ENCODE measurements at regions not wholly inside any gene's neighbourhood (a gene's known extent, or its start where the extent isn't known, plus 50 kb on each side); places are given as distances from the start of the nearest gene placed in this dataset.

DNA sequence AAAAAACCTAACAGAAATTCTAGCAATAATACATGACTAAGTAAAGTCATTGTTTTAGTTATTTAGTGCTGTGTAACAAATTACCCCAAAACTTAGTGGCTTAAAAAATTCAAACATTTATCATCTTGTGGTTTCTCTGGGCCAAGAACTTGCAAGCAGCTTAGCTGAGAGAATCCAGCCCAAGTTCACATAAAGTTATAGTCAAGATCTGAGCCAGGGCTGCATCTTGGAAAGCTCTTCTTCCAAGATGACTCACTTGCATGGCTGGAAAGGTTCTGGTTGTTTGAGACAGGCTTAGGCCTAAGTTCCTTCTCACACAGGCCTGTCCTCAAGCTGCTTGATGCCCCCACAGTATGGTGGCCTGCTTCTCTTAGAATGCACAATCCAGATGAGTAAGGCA is 217.8 kb upstream of the TSHZ2 start:
- no peaks in the 10 kb centered on the region for H3K27me3 ChIP-seq (ENCODE audit: insufficient read depth, low read length)
- no peak for TF ChIP-seq CTCF (IDR thresholded peaks at IDR 0.05; ENCODE audit: extremely low read depth, low read depth, low read length)
- no peak overlapping the region for H3K4me2 ChIP-seq (ENCODE audit: insufficient read depth, low read length)
- no peak overlapping the region for H3K27ac ChIP-seq (ENCODE audit: low read depth, low read length)
- H3K79me2 ChIP-seq (ENCODE audit: insufficient read depth, low read length), result no peaks in the 10 kb centered on the region
- H3K4me3 ChIP-seq (ENCODE audit: insufficient read depth, low read length), result no peak overlapping the region
- H3K9me3 ChIP-seq (ENCODE audit: low read depth, low read length), result peaks cover 2% of the 10 kb centered on the region
- H3K4me1 ChIP-seq (ENCODE audit: insufficient read depth, low read length), result no peaks in the 10 kb centered on the region
- H4K20me1 ChIP-seq (ENCODE audit: insufficient read depth, low read length), result no peaks in the 10 kb centered on the region
- H3K36me3 ChIP-seq (ENCODE audit: insufficient read depth, low read length), result no peaks in the 10 kb centered on the region
- DNase-seq (ENCODE audit: insufficient read length, low spot score, missing footprints), result no peak
- H2AFZ ChIP-seq (ENCODE audit: low read length), result no peak overlapping the region

DNA sequence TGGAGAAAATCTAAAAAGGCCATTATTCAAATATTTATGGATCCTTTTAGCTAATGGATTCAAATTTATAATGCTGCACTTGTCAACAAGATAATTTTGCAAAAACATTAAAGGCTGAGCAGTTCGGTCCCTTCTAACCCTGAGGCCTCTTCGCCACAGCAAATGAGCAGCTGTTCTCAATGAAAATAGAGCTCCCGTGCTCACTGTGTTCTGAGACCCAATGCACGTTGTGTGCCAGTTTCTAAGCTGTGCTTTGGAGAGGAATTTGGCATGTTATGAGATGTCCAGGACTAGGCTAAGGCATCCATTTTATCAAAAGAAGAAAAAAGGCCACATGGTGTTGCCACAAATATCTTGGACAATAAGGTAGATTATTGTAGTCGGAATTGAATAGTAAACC is 220.1 kb upstream of the TSHZ2 start:
- Histone ChIP-seq H3K4me1 (ENCODE audit: insufficient read depth, low read length) (no peaks in the 10 kb centered on the region), H3K36me3 (ENCODE audit: insufficient read depth, low read length) (no peaks in the 10 kb centered on the region), H3K27me3 (ENCODE audit: insufficient read depth, low read length) (no peaks in the 10 kb centered on the region), H3K9me3 (ENCODE audit: low read depth, low read length) (peaks cover 2% of the 10 kb centered on the region), H3K79me2 (ENCODE audit: insufficient read depth, low read length) (no peaks in the 10 kb centered on the region), H3K4me3 (ENCODE audit: insufficient read depth, low read length) (no peak overlapping the region), H2AFZ (ENCODE audit: low read length) (no peak overlapping the region), H4K20me1 (ENCODE audit: insufficient read depth, low read length) (no peaks in the 10 kb centered on the region), H3K27ac (ENCODE audit: low read depth, low read length) (no peak overlapping the region), H3K4me2 (ENCODE audit: insufficient read depth, low read length) (no peak overlapping the region)
- no peak for TF ChIP-seq CTCF (IDR thresholded peaks at IDR 0.05; ENCODE audit: extremely low read depth, low read depth, low read length)
- no peak for DNase-seq (ENCODE audit: insufficient read length, low spot score, missing footprints)

- Histone ChIP-seq H3K79me2 (ENCODE audit: insufficient read depth, low read length) (no peaks in the 10 kb centered on the region), H2AFZ (ENCODE audit: low read length) (no peak overlapping the region), H3K9me3 (ENCODE audit: low read depth, low read length) (peaks cover 2% of the 10 kb centered on the region), H3K4me2 (ENCODE audit: insufficient read depth, low read length) (no peak overlapping the region), H4K20me1 (ENCODE audit: insufficient read depth, low read length) (no peaks in the 10 kb centered on the region), H3K4me3 (ENCODE audit: insufficient read depth, low read length) (no peak overlapping the region), H3K27me3 (ENCODE audit: insufficient read depth, low read length) (no peaks in the 10 kb centered on the region), H3K4me1 (ENCODE audit: insufficient read depth, low read length) (no peaks in the 10 kb centered on the region), H3K36me3 (ENCODE audit: insufficient read depth, low read length) (no peaks in the 10 kb centered on the region), H3K27ac (ENCODE audit: low read depth, low read length) (no peak overlapping the region)
- no peak for DNase-seq (ENCODE audit: insufficient read length, low spot score, missing footprints)
- no peak for TF ChIP-seq CTCF (IDR thresholded peaks at IDR 0.05; ENCODE audit: extremely low read depth, low read depth, low read length)
These were observed 220.6 kb upstream of the TSHZ2 start for GRCh38 chr20:52751571-52751970.

GRCh38 chr20:52749938-52750337 is 222.2 kb upstream of the TSHZ2 start:
- Histone ChIP-seq H3K9me3 (ENCODE audit: low read depth, low read length) (peaks cover 2% of the 10 kb centered on the region), H3K4me3 (ENCODE audit: insufficient read depth, low read length) (no peak overlapping the region), H3K27ac (ENCODE audit: low read depth, low read length) (no peak overlapping the region), H3K4me1 (ENCODE audit: insufficient read depth, low read length) (no peaks in the 10 kb centered on the region), H2AFZ (ENCODE audit: low read length) (no peak overlapping the region), H3K79me2 (ENCODE audit: insufficient read depth, low read length) (no peaks in the 10 kb centered on the region), H4K20me1 (ENCODE audit: insufficient read depth, low read length) (no peaks in the 10 kb centered on the region), H3K27me3 (ENCODE audit: insufficient read depth, low read length) (no peaks in the 10 kb centered on the region), H3K4me2 (ENCODE audit: insufficient read depth, low read length) (no peak overlapping the region), H3K36me3 (ENCODE audit: insufficient read depth, low read length) (no peaks in the 10 kb centered on the region)
- TF ChIP-seq CTCF (IDR thresholded peaks at IDR 0.05; ENCODE audit: extremely low read depth, low read depth, low read length), result no peak
- no peak for DNase-seq (ENCODE audit: insufficient read length, low spot score, missing footprints)

Data from osteoblast (primary cell).